Stimulated activated CD4-positive, alpha-beta T cell treated with anti-CD3 and anti-CD28 coated beads, Interleukin-12 subunit alpha, Interleukin-12 subunit beta, amount 100 ng/mL, for 4 hours (primary cell): ENCODE measurements at regions not wholly inside any gene's neighbourhood (a gene's known extent, or its start where the extent isn't known, plus 50 kb on each side); places are given as distances from the start of the nearest gene placed in this dataset.

Experiments used
- DNase-seq: peaks from one replicate; pipeline ENCODE4 v3.0.0-alpha.2; 2020

DNA sequence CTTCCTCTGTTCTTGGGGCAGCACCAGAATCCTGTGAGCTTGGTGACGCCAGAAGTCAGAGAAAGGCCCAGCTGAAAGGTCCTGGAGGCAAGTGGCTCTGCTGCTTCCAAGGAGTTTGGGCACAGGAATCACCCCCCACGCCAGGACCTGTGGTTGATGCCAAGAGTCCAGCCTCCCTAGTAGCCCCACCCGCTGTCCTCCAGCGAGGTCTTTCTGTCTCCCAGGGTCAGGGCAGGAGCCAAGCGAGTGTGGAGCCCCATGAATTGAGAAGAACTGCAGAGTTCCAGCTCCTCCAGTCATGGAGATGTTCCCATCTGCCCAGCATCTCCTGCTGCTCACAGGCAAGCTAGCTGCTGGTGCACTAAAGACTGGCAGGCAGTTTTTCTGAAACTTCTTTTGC lies 631.7 kb upstream of the MGMT start:
- no peak for DNase-seq

DNA sequence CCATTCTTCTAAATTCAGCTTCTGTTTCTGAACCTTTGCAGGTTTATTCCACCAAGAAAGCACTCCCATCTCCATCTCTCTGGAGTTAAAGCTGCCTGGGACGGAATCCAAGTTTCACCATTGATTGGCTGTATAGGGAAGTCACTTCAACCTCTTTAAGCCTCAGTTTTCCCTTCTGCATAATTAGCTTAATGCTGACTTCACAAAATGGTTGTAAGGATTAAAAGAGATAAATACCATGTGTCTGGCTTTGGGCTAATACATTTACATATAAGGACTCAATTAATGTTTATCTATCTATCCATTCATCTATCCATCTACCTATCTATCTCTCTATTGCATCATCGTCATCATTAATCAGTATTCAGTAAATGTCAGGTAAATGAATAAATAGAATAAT lies 629.6 kb upstream of the MGMT start:
- DNase-seq: no peak

- DNase-seq: no peak
These were observed 627.9 kb upstream of the MGMT start for GRCh38 chr10:128839134-128839533.

DNA sequence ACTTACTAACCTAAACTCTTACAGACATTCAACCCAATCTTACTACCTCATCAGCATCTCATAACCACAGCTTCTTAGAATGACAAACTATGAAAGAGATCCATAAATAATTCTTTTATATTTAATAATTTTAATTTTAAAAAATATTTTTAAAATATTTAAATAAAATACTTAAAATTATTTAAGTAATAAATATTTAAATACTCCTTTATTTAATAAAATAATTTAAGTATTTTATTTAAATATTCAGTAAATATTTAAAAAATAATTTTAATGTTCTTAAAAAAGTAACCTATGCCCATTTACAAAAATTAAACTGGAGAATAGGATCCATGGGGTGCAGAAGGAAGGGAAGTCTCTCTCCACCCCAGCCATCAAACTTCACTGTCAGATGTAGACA lies 627.3 kb upstream of the MGMT start:
- no peak for DNase-seq

DNA sequence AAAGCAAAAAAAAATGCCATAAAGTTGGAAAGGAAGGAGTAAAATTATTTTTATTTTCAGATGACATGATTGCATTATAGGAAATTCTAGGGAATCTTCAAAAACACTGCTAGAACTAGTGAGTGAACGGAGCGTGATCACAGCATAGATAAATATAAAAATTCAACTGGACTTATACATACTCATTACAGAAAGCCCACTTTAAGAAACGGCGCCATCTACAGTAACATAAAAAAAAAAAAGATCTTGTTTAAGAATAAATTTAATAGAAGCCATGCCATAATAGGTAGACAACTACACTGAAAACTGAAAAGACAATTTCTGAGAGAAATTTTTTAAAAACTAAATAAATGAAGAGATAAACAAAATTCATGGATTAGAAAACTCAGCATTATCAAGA lies 623.1 kb upstream of the MGMT start:
- no peak for DNase-seq

DNA sequence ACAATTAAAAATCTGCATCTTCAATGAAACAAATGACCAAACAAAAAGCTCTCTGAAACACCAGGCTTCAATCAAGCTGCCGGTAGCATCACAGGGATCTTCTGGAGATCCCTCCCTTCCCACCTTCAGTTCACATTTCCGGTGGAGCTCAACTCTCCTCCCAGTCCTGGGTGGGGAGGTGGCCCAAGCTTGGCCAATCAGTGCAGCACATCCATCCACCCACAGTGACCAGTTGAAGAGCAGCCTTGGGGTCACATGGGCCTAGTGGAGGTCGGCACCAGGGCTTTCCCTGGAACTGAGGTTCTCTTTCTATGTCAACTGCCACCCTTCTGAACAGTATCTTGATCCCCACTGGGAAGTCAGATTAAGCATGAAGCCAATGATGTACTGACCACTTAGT lies 620.1 kb upstream of the MGMT start:
- DNase-seq: no peak

GRCh38 chr10:128848810-128849209 lies 618.2 kb upstream of the MGMT start:
- no peak for DNase-seq

DNA sequence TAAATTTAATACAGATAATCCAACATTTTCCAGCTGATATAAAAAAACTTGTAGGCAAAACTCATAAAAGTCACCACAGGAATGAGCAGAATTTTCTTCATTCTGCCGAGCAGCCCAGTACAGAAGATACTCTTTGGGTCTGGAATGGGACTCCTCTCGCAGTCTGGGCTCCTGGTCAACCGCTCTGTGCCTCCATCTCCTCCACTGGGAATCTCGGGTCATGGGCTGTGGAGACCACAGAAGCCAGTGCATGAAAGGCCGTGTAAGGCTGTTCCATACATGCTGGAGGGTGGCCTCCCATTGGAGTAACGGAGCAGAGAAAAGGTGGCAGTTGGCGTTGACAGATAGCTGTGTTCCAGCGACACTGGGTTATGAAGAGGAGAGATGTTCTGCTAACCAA lies 616.4 kb upstream of the MGMT start:
- no peak for DNase-seq

DNA sequence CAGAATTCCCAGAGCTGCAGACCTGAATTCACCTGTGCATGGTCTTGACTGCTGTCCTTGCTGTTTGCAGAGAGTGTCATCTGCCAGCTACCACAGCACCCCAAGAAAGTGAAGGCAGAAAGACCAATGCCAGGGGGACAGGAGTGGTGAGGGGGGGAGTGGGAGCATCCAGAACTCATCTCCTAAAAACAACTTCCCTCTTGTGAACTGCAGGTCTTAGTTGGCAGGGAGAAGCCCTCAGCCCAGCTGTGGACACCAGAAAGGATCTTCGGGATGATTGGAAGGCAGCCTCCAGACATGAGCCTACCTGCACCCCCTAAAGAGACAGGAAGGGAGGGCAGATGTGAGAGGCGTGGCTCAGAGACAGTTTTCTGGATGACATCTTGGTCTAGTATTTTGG lies 615.8 kb upstream of the MGMT start:
- no peak for DNase-seq

DNA sequence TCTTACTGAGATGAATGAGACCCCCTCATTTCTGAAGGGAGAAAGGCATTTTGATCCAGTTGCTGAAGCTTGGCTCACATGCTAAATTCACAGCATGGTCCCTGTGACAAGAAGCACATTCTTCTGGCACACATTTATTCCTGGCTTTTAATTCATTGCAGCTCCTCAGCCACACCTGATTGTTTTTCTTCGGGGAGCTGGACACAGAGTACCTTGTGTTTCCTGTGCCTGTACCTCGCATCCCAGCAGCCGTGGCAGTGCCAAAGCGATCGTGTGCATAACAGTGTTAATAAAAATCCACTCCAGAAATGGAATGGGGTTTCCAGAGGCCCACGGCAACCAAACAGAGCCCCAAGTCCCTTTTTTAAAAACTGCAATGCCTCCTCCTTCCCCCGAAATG lies 615.3 kb upstream of the MGMT start:
- DNase-seq: no peak

DNA sequence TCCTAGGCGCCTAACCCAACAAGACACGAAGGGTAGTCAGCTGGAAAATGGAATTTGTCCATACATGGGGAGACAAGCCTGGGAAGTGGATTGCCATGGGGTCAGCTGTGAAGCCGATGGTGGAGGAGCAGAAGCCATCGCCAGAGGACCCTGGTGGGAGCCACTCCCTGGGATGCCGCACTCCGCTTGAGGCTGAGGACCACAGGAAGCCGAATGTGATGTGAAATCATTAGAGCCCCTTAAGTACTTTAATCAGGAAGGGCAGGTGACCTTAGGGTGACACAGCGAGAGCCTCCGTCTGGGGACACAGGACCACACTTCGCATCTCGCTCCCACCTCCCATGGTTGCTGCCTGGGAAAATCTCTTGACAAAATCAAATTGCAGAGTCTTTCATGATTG lies 614.6 kb upstream of the MGMT start:
- no peak for DNase-seq

DNA sequence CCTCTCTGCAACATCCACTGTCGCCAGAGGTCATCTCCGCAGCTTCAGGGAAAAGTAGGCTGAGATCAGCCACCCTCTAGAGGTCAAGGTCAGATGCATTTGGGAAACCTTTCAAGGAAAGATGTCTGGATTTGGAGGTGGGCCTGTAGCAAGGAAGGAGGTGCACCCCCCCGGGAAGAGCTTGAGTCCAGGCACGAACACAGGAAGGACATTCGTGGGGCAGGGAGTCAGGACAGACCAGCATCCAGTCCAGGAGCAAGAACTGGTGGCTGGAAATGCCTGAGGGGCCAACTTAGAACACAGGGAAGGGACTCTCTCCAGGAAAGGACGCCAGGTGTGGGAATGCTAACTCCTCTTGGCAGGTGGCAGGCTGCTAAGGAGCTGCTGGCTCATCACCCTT lies 614.1 kb upstream of the MGMT start:
- DNase-seq: no peak

GRCh38 chr10:128853537-128853936 lies 613.5 kb upstream of the MGMT start:
- DNase-seq: no peak

- no peak for DNase-seq
These were observed 612.8 kb upstream of the MGMT start for GRCh38 chr10:128854204-128854603.

GRCh38 chr10:128854963-128855362 lies 612.1 kb upstream of the MGMT start:
- no peak for DNase-seq

- DNase-seq: no peak
These were observed 611.2 kb upstream of the MGMT start for GRCh38 chr10:128855618-128856428.

DNA sequence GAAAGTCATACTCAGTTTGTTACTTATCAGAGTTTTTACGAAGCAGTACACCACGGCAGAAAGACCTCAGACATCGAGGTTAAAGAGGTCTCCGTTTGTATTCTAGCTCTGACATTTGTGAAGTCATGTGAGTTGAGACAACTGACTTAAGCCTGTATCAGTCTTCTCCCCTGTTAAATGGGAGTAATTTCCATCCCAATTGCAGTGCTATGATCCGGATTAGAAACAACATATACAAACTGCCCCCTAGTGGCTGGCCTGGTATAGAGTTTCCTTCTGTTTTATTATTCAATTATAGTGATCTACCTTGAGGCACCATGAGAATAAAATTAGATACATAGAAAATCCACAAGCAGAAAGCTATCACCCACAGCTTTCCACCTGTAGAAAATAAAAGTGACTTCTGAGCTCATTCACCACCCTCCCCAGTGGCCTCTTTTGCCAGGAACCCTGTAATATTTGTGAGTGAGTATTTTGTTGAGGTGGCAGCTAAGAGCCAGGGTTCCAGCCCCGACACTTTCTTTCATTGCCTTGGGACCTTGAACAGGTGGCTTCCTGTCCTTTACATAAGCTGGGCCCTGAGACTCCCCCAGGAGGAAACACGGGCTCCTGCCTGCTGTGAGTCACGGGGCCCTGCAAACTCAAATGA lies 607.2 kb upstream of the MGMT start:
- DNase-seq: no peak

DNA sequence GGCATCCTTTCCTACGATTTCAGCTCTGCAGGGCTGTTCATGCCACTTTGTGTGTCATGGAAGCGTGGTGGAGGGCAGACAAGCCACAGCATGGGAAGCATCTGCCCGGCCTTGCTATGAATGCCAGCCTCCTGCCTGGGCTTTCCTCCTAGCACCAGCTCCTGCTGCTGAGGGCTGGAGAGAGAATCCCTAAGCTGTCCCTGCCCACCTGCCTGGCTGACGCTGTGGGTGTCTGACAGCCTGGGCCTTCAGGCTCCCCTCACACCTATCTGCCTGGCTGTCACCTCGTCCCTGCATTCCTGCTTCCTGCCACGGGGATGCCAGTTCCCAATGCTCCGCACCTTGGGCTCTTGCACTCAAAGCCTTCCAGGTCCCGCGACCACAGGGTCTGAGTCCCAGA lies 606.5 kb upstream of the MGMT start:
- DNase-seq: no peak

- DNase-seq: no peak
These were observed 605.8 kb upstream of the MGMT start for GRCh38 chr10:128861018-128861901.

DNA sequence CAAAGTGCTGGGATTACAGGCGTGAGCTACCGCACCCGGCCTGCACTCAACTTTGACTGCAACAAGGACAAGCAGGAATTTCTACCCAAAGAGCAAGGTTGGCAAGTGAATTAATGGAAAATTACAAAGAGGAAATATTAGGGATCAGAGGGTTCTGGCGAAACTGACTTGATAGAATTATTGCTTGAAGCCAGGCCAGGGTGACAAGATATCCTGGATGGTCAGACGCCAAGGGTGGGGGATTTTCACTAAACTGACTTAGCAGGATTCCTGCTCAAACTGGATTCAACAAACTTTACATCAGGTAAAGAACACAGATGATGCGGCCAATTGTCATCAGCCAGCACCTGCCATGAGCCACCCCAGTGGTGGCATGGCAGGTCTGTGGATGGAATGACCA lies 603.6 kb upstream of the MGMT start:
- no peak for DNase-seq

DNA sequence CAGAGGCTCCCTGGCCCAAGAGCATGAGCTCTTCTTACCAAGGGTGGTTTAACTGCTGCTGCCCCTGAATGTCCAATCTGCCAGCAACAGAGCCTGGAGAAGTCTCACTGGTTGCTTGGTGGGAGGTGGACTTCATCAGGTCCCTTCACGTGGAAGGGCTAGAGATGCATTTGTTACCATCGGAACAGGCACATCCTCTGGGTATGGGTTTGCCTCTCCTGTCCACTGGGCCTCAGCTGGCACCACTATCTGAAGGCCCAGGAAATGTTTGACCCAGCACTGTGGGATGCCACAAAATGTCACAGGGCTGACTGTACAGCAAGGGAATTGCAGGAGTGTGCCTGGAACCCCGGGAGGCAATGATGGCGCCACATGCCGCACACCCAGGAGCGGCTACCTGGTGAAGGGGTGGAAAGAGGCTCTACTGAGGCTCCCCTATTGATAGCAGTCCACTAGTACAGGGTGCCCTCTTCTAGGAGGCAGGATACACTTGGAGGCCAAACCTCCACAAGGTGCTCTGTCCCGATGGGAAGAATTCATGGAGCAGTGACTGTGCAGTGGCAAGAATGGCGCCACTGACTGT lies 603.1 kb upstream of the MGMT start:
- DNase-seq: no peak

GRCh38 chr10:128864554-128865295 lies 602.3 kb upstream of the MGMT start:
- DNase-seq: no peak
